ENCODE measurements at regions not wholly inside any gene's neighbourhood (a gene's known extent, or its start where the extent isn't known, plus 50 kb on each side); places are given as distances from the start of the nearest gene placed in this dataset.
"Not testable (repeated sequence)": the region's sequence is repeated elsewhere in the genome, so short reads cannot be mapped to it uniquely, and the experiment has no call there.

DNA sequence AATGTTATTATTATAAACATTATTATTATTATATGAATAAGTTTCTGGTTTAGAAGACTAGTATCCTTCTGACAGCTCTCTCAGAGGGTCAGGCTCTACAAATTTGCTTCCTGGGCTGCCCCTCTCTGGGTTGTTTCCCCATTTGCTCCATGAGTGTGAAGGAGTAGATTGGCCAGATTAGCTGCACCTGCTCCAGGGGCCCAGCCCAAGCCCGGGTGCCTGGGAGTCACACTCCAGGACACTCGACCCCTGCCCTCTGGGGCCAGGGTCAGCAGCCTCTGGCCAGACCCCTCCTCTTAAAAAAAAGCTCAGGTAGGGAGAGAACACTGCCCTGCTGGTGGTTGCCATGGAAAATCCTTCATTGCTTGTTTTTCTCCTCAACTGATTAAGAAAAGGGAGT lies 169.0 kb upstream of the FOXD4L5 start:
- DNase-seq (ENCODE audit: low read depth, low spot score); CTCF ChIA-PET: not testable (repeated sequence)

GRCh38 chr9:65449886-65450610 lies 165.0 kb upstream of the FOXD4L5 start:
- H3K27ac ChIP-seq (ENCODE audit: low read depth, low read length); H3K4me3 ChIP-seq (ENCODE audit: low read depth, low read length); H3K27me3 ChIP-seq (ENCODE audit: control insufficient read depth, insufficient read depth, low read length); CTCF ChIA-PET; POLR2A ChIA-PET; DNase-seq (ENCODE audit: low read depth, low spot score): not testable (repeated sequence)
- H3K9me3 ChIP-seq (ENCODE audit: control insufficient read depth, insufficient read depth, low read length), result peaks cover 28% of the 10 kb centered on the region

More for the DNA sequence above, 169.0 kb upstream of the FOXD4L5 start:
- POLR2A ChIA-PET; H3K27ac ChIP-seq (ENCODE audit: low read depth, low read length); H3K27me3 ChIP-seq (ENCODE audit: control insufficient read depth, insufficient read depth, low read length); H3K4me3 ChIP-seq (ENCODE audit: low read depth, low read length): not testable (repeated sequence)
- H3K9me3 ChIP-seq (ENCODE audit: control insufficient read depth, insufficient read depth, low read length), result peaks cover 59% of the 10 kb centered on the region

- H3K9me3 ChIP-seq (ENCODE audit: control insufficient read depth, insufficient read depth, low read length), result peaks cover 28% of the 10 kb centered on the region
- ChIA-PET CTCF (no interaction called here), POLR2A (no interaction called here)
- TF ChIP-seq CTCF (IDR thresholded peaks at IDR 0.05; ENCODE audit: low read depth, low read length), result no peak
- DNase-seq (ENCODE audit: low read depth, low spot score), result no peak
- no peak overlapping the region for H3K27ac ChIP-seq (ENCODE audit: low read depth, low read length)
- no peak overlapping the region for H3K4me3 ChIP-seq (ENCODE audit: low read depth, low read length)
- H3K27me3 ChIP-seq (ENCODE audit: control insufficient read depth, insufficient read depth, low read length), result no peaks in the 10 kb centered on the region
These were observed 164.4 kb upstream of the FOXD4L5 start for GRCh38 chr9:65449423-65449822.

DNA sequence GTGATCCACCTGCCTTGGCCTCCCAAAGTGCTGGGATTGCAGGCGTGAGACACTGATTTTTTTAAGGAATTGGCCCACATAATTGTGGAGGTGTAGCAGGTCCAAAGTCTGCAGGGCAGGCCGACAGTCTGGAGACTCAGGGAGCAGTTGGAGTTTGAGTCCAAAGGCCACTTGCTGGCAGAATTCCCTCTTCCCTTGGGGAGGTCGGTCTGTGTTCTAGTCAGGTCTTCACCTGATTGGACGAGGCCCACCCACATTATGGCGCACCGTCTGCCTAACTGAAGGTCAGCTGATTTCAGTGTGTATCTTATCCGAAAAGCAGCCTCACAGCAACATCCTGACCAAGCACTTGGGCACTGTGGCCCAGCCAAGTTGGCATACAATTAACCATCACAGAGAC lies 162.1 kb upstream of the FOXD4L5 start:
- H3K27ac ChIP-seq (ENCODE audit: low read depth, low read length); POLR2A ChIA-PET; DNase-seq (ENCODE audit: low read depth, low spot score); CTCF ChIA-PET; H3K27me3 ChIP-seq (ENCODE audit: control insufficient read depth, insufficient read depth, low read length); H3K4me3 ChIP-seq (ENCODE audit: low read depth, low read length): not testable (repeated sequence)
- H3K9me3 ChIP-seq (ENCODE audit: control insufficient read depth, insufficient read depth, low read length), result peaks cover 36% of the 10 kb centered on the region

DNA sequence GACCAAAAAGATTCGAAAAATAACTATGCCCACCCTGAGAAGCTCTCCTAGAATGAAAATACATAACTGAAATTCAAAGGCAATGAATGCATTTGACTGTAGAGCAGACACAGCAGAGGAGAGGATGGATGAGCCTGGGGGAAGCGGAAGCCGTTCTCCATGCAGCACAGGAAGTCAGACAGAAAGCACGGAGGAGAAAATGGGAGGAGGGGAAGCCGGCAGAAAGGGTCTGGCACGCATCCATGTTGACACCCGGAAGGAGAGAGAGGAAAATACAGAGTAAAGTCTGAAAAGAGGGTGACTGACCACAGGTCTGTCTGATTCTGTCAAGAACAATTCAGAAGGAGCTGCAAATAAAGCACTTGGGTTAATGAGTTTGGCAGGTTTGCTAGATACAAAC lies 161.0 kb upstream of the FOXD4L5 start:
- H3K27ac ChIP-seq (ENCODE audit: low read depth, low read length); H3K27me3 ChIP-seq (ENCODE audit: control insufficient read depth, insufficient read depth, low read length); CTCF ChIA-PET; POLR2A ChIA-PET; H3K4me3 ChIP-seq (ENCODE audit: low read depth, low read length); DNase-seq (ENCODE audit: low read depth, low spot score): not testable (repeated sequence)
- peaks cover 36% of the 10 kb centered on the region for H3K9me3 ChIP-seq (ENCODE audit: control insufficient read depth, insufficient read depth, low read length)

DNA sequence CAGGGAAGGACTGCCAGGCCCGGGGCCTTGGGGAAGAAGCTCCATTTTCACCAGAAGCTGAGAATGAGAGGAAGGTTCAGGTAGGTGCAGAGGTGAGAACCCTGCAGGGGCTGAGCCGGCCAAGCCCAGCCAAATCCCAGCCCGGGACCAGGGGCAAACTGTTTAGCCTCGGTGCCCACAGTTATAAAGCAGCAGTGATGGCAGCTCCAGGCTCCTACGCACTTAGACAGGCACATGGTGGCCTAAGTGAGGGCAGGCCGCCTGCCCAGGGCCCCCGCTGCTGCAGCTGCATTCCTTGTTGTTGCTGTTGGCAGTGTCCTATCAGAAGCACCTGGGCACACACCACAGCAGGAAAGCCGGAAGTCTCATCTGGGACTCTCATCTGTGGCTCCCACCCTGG lies 159.9 kb upstream of the FOXD4L5 start:
- ChIA-PET CTCF (no interaction called here), POLR2A (no interaction called here)
- Histone ChIP-seq H3K4me3 (ENCODE audit: low read depth, low read length) (no peak overlapping the region), H3K27ac (ENCODE audit: low read depth, low read length) (no peak overlapping the region), H3K9me3 (ENCODE audit: control insufficient read depth, insufficient read depth, low read length) (peaks cover 26% of the 10 kb centered on the region), H3K27me3 (ENCODE audit: control insufficient read depth, insufficient read depth, low read length) (no peaks in the 10 kb centered on the region)
- no peak for DNase-seq (ENCODE audit: low read depth, low spot score)
- no peak for TF ChIP-seq CTCF (IDR thresholded peaks at IDR 0.05; ENCODE audit: low read depth, low read length)

DNA sequence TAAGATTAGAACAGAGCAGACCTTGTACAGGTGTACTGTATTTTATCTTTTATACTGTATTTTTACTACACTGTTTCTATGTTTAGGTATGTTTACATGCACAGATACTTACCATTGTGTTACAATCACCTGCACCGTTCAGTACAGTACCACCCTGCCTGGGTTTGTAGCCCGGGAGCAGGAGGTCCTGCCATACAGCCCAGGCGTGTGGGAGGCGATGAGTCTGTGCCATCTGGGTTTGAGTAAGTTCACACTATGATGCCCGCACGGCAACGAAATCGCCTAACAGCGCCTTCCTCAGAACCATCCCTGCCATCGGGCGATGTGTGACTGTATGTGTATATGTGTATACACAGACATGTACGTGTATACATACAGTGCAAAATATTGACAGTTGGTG lies 157.1 kb upstream of the FOXD4L5 start:
- H3K4me3 ChIP-seq (ENCODE audit: low read depth, low read length); POLR2A ChIA-PET; H3K27me3 ChIP-seq (ENCODE audit: control insufficient read depth, insufficient read depth, low read length); DNase-seq (ENCODE audit: low read depth, low spot score); H3K27ac ChIP-seq (ENCODE audit: low read depth, low read length); CTCF ChIA-PET: not testable (repeated sequence)
- peaks cover 24% of the 10 kb centered on the region for H3K9me3 ChIP-seq (ENCODE audit: control insufficient read depth, insufficient read depth, low read length)

DNA sequence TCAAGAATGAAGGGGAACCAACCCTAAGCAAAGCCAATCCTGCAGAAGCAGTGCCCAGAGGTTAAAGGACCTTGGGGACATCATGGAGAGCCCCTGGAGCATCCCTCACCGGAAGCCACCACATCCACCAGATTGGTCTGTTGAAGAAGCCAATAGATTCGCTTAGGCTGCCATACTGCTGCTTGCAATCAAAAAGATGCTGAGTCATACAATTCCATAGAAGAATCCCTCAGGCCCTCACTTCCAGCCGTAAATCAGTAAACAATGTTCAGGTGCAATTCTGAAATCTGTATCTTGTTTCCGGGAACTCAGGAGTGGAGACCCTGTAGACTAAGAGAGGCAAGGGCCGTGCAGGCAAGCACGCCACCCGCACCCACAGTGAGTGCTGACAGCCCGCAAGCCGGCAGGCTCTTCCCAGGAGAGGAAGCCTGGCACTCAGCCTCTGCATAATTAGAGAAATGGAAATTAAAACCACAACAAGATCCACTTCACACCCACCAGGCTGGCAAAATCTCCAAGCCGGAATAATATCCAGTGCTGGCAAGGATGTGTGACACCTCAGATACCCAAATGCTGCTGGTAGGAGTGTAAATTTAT lies 156.4 kb upstream of the FOXD4L5 start:
- CTCF ChIA-PET, result not testable (repeated sequence)

More for the DNA sequence above, 156.4 kb upstream of the FOXD4L5 start:
- H3K9me3 ChIP-seq (ENCODE audit: control insufficient read depth, insufficient read depth, low read length), result peaks cover 25% of the 10 kb centered on the region
- H3K4me3 ChIP-seq (ENCODE audit: low read depth, low read length); POLR2A ChIA-PET; DNase-seq (ENCODE audit: low read depth, low spot score); H3K27me3 ChIP-seq (ENCODE audit: control insufficient read depth, insufficient read depth, low read length); H3K27ac ChIP-seq (ENCODE audit: low read depth, low read length): not testable (repeated sequence)

Data from AG04450 (cell line).